Erythroblast (primary cell): ENCODE measurements at regions not wholly inside any gene's neighbourhood (a gene's known extent, or its start where the extent isn't known, plus 50 kb on each side); places are given as distances from the start of the nearest gene placed in this dataset.

Source experiments
- GATA1 ChIP-seq: IDR thresholded peaks from 2 replicates; pipeline ENCODE4 v1.6.1; 2011; ENCODE audit warnings: low read depth, mild to moderate bottlenecking, control low read depth, low read length, moderate library complexity
- POLR2A ChIP-seq: IDR thresholded peaks from 2 replicates; pipeline ENCODE4 v1.6.1; 2011; ENCODE audit warnings: mild to moderate bottlenecking, low read length

GRCh38 chr9:16950051-16950450 is 79.6 kb upstream of the BNC2 start:
- no peak for TF ChIP-seq POLR2A
- no peak for TF ChIP-seq GATA1
